Mammary epithelial cell (primary cell): ENCODE measurements at regions not wholly inside any gene's neighbourhood (a gene's known extent, or its start where the extent isn't known, plus 50 kb on each side); places are given as distances from the start of the nearest gene placed in this dataset.

Experiments used
- CTCF ChIP-seq, 2 donors: IDR thresholded peaks in 1 of 2; conservative IDR thresholded peaks in 1 of 2; 2 replicates each; pipeline ENCODE4 v1.5.1; 2011 to 2012; ENCODE audit warnings: inconsistent platforms in 2 of 2, low read length in 2 of 2, mild to moderate bottlenecking in 2 of 2, control low read depth in 1 of 2, low read depth in 1 of 2; ENCODE audit not compliant: insufficient read depth in 1 of 2; ENCODE audit errors: extremely low read depth in 1 of 2
- EZH2 ChIP-seq: IDR thresholded peaks from 2 replicates; pipeline ENCODE4 v1.6.1; 2012; ENCODE audit warnings: low read length, inconsistent platforms, borderline replicate concordance

- no peak for TF ChIP-seq CTCF (conservative IDR thresholded peaks at IDR 0.05 in 1 of 2, IDR thresholded peaks at IDR 0.05 in 1 of 2; ENCODE audit: extremely low read depth in 1 of 2, insufficient read depth in 1 of 2, low read depth in 1 of 2, low read length in 2 of 2)
- TF ChIP-seq EZH2: no peak
Measured at GRCh38 chr13:54742984-54743383, 1714.4 kb downstream of the OLFM4 start.
